ENCODE measurements at regions not wholly inside any gene's neighbourhood (a gene's known extent, or its start where the extent isn't known, plus 50 kb on each side); places are given as distances from the start of the nearest gene placed in this dataset.
"Not testable (repeated sequence)": the region's sequence is repeated elsewhere in the genome, so short reads cannot be mapped to it uniquely, and the experiment has no call there.

GRCh38 chr14:103186909-103187586 lies 63.8 kb downstream of the TNFAIP2 start:
- DNase-seq, result no peak

GRCh38 chr14:103187911-103188310 lies 64.7 kb downstream of the TNFAIP2 start:
- DNase-seq, result no peak

GRCh38 chr14:103188810-103189480 lies 65.7 kb downstream of the TNFAIP2 start:
- no peak for DNase-seq

GRCh38 chr14:103189481-103190470 lies 66.5 kb downstream of the TNFAIP2 start:
- no peak for DNase-seq

GRCh38 chr14:103190741-103191140 lies 67.5 kb downstream of the TNFAIP2 start:
- DNase-seq, result no peak

GRCh38 chr14:103191844-103192243 lies 68.6 kb downstream of the TNFAIP2 start:
- no peak for DNase-seq

GRCh38 chr14:103192246-103192840 lies 69.1 kb downstream of the TNFAIP2 start:
- DNase-seq, result no peak

GRCh38 chr14:103192861-103193260 lies 69.6 kb downstream of the TNFAIP2 start:
- not testable (repeated sequence) for DNase-seq

GRCh38 chr14:103193491-103193890 lies 70.2 kb downstream of the TNFAIP2 start:
- DNase-seq, result not testable (repeated sequence)

- DNase-seq, result no peak
Measured at GRCh38 chr14:103194256-103195045, 71.2 kb downstream of the TNFAIP2 start.

GRCh38 chr14:103195828-103196615 lies 72.8 kb downstream of the TNFAIP2 start:
- DNase-seq, result no peak

GRCh38 chr14:103196716-103197115 lies 73.5 kb downstream of the TNFAIP2 start:
- DNase-seq, result no peak

- no peak for DNase-seq
Measured at GRCh38 chr14:103198131-103199105, 75.2 kb downstream of the TNFAIP2 start.

GRCh38 chr14:103199124-103199523 lies 75.9 kb downstream of the TNFAIP2 start:
- DNase-seq, result no peak

- no peak for DNase-seq
Measured at GRCh38 chr14:103201801-103202200, 78.5 kb downstream of the TNFAIP2 start.

- no peak for DNase-seq
Measured at GRCh38 chr14:103204852-103205540, 81.7 kb downstream of the TNFAIP2 start.

- DNase-seq, result no peak
Measured at GRCh38 chr14:103205541-103205906, 82.3 kb downstream of the TNFAIP2 start.

- no peak for DNase-seq
Measured at GRCh38 chr14:103206023-103206481, 82.8 kb downstream of the TNFAIP2 start.

GRCh38 chr14:103206836-103207387 lies 83.7 kb downstream of the TNFAIP2 start:
- no peak for DNase-seq
